ENCODE measurements at regions not wholly inside any gene's neighbourhood (a gene's known extent, or its start where the extent isn't known, plus 50 kb on each side); places are given as distances from the start of the nearest gene placed in this dataset.
"Not testable (repeated sequence)": the region's sequence is repeated elsewhere in the genome, so short reads cannot be mapped to it uniquely, and the experiment has no call there.

- no peak for DNase-seq (ENCODE audit: insufficient read length, low spot score)
- TF ChIP-seq POLR2AphosphoS5 (IDR thresholded peaks at IDR 0.05; ENCODE audit: low read depth, low read length) (no peak), SPI1 (IDR thresholded peaks at IDR 0.05; ENCODE audit: low read depth, low read length) (no peak), POU2F2 (IDR thresholded peaks at IDR 0.05; ENCODE audit: low read depth, low read length) (no peak), POLR2A (IDR thresholded peaks at IDR 0.05; ENCODE audit: low read depth, low read length) (no peak), TAF1 (IDR thresholded peaks at IDR 0.05; ENCODE audit: low read depth, low read length) (no peak), PAX5 (IDR thresholded peaks at IDR 0.05; ENCODE audit: insufficient read depth, low read length, severe bottlenecking) (no peak)
- no peak for FAIRE-seq
Measured at GRCh38 chr4:114251020-114251419, 271.6 kb upstream of the ARSJ start.

GRCh38 chr4:114252499-114252898 lies 273.1 kb upstream of the ARSJ start:
- FAIRE-seq (no peak), DNase-seq (ENCODE audit: insufficient read length, low spot score) (no peak)
- no peak for TF ChIP-seq POLR2AphosphoS5 (IDR thresholded peaks at IDR 0.05; ENCODE audit: low read depth, low read length)
- no peak for TF ChIP-seq SPI1 (IDR thresholded peaks at IDR 0.05; ENCODE audit: low read depth, low read length)
- no peak for TF ChIP-seq POLR2A (IDR thresholded peaks at IDR 0.05; ENCODE audit: low read depth, low read length)
- TF ChIP-seq PAX5 (IDR thresholded peaks at IDR 0.05; ENCODE audit: insufficient read depth, low read length, severe bottlenecking) = no peak
- TF ChIP-seq TAF1 (IDR thresholded peaks at IDR 0.05; ENCODE audit: low read depth, low read length) = no peak
- TF ChIP-seq POU2F2 (IDR thresholded peaks at IDR 0.05; ENCODE audit: low read depth, low read length) = no peak

- no peak for FAIRE-seq
- DNase-seq (ENCODE audit: insufficient read length, low spot score) = no peak
- TF ChIP-seq POU2F2 (IDR thresholded peaks at IDR 0.05; ENCODE audit: low read depth, low read length) = no peak
- no peak for TF ChIP-seq SPI1 (IDR thresholded peaks at IDR 0.05; ENCODE audit: low read depth, low read length)
- no peak for TF ChIP-seq POLR2AphosphoS5 (IDR thresholded peaks at IDR 0.05; ENCODE audit: low read depth, low read length)
- no peak for TF ChIP-seq POLR2A (IDR thresholded peaks at IDR 0.05; ENCODE audit: low read depth, low read length)
- no peak for TF ChIP-seq TAF1 (IDR thresholded peaks at IDR 0.05; ENCODE audit: low read depth, low read length)
- TF ChIP-seq PAX5 (IDR thresholded peaks at IDR 0.05; ENCODE audit: insufficient read depth, low read length, severe bottlenecking) = no peak
Measured at GRCh38 chr4:114257501-114257900, 278.1 kb upstream of the ARSJ start.

DNA sequence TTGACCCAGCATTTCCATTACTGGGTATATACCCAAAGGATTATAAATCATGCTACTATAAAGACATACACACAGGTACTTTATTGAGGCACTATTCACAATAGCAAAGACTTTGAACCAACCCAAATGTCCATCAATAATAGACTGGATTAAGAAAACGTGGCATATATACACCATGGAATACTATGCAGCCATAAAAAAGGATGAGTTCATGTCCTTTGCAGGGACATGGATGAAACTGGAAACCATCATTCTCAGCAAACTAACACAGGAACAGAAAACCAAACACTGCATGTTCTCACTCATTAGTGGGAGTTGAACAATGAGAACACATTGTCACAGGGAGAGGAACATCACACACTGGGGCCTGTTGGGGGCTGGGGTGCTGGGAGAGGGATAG lies 283.0 kb upstream of the ARSJ start:
- not testable (repeated sequence) for FAIRE-seq; DNase-seq (ENCODE audit: insufficient read length, low spot score)

- FAIRE-seq (no peak), DNase-seq (ENCODE audit: insufficient read length, low spot score) (no peak)
Measured at GRCh38 chr4:114263233-114263632, 283.8 kb upstream of the ARSJ start.

DNA sequence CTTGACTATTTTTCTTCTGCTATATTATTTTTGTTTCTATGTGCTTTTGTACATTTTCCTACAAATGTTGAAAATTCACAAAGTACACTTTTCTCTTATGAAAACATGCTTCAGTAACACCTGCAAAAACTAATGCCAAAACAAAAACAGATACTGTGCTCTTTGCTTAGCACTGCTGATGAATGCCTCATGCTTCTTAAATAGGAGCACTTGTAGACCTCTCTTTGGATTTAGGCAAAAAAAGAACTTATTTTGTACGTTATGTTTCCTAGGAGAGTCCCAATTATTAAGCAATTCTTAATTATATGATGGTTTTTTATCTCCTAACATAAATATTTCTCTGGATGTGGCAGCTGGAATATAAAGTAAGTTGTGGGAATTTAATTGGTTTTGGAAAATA lies 285.0 kb upstream of the ARSJ start:
- DNase-seq (ENCODE audit: insufficient read length, low spot score) = no peak
- TF ChIP-seq POU2F2 (IDR thresholded peaks at IDR 0.05; ENCODE audit: low read depth, low read length) (no peak), POLR2A (IDR thresholded peaks at IDR 0.05; ENCODE audit: low read depth, low read length) (no peak), SPI1 (IDR thresholded peaks at IDR 0.05; ENCODE audit: low read depth, low read length) (no peak), POLR2AphosphoS5 (IDR thresholded peaks at IDR 0.05; ENCODE audit: low read depth, low read length) (no peak), TAF1 (IDR thresholded peaks at IDR 0.05; ENCODE audit: low read depth, low read length) (no peak)
- no peak for FAIRE-seq

More at GRCh38 chr4:114263233-114263632, 283.8 kb upstream of the ARSJ start:
- TF ChIP-seq TAF1 (IDR thresholded peaks at IDR 0.05; ENCODE audit: low read depth, low read length) (no peak), POLR2A (IDR thresholded peaks at IDR 0.05; ENCODE audit: low read depth, low read length) (no peak)

GRCh38 chr4:114264877-114265291 lies 285.4 kb upstream of the ARSJ start:
- DNase-seq (ENCODE audit: insufficient read length, low spot score) (no peak), FAIRE-seq (no peak)
- TF ChIP-seq PAX5 (IDR thresholded peaks at IDR 0.05; ENCODE audit: insufficient read depth, low read length, severe bottlenecking) (no peak), SPI1 (IDR thresholded peaks at IDR 0.05; ENCODE audit: low read depth, low read length) (no peak), TAF1 (IDR thresholded peaks at IDR 0.05; ENCODE audit: low read depth, low read length) (no peak), POLR2A (IDR thresholded peaks at IDR 0.05; ENCODE audit: low read depth, low read length) (no peak), POLR2AphosphoS5 (IDR thresholded peaks at IDR 0.05; ENCODE audit: low read depth, low read length) (no peak)

DNA sequence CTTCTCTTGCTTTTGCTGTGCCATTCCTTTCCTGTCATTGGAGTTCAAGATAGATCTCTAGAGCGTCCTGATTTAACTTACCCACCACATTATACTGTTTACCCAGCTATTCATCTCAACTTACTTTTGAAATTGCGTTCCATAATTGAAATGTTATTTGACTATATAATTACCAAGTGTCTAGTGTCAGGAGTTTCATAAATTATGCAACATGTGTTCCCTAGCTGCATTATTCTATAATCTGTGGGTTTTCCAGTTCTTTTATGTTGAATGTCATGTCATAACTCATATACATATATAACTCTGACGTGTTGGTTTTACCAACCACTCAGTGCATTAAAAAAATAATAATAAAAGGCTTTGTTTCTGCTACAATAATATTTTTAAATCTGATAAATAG lies 285.9 kb upstream of the ARSJ start:
- TF ChIP-seq POLR2AphosphoS5 (IDR thresholded peaks at IDR 0.05; ENCODE audit: low read depth, low read length) (no peak), TAF1 (IDR thresholded peaks at IDR 0.05; ENCODE audit: low read depth, low read length) (no peak), POU2F2 (IDR thresholded peaks at IDR 0.05; ENCODE audit: low read depth, low read length) (no peak), POLR2A (IDR thresholded peaks at IDR 0.05; ENCODE audit: low read depth, low read length) (no peak), PAX5 (IDR thresholded peaks at IDR 0.05; ENCODE audit: insufficient read depth, low read length, severe bottlenecking) (no peak), SPI1 (IDR thresholded peaks at IDR 0.05; ENCODE audit: low read depth, low read length) (no peak)
- FAIRE-seq (no peak), DNase-seq (ENCODE audit: insufficient read length, low spot score) (no peak)

DNA sequence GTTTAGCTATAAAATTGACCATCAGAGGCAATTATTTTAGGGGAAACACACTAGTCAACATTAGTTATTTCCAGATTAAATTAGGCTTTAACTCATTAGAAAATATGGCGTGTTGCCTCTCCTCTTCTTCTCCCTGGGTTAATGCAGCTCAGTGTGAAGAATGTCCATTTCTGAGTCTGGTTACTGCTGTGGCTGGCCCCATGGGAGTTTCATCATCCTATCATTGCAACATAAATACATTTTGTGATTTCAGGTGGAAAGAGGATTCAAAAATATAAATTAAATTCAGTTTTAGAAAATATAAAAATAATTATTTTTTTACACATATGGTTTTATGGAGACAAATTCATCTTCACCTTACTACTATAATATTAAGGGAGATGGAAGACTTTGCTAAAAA lies 288.5 kb upstream of the ARSJ start:
- TF ChIP-seq PAX5 (IDR thresholded peaks at IDR 0.05; ENCODE audit: insufficient read depth, low read length, severe bottlenecking) (no peak), POU2F2 (IDR thresholded peaks at IDR 0.05; ENCODE audit: low read depth, low read length) (no peak), SPI1 (IDR thresholded peaks at IDR 0.05; ENCODE audit: low read depth, low read length) (no peak), POLR2A (IDR thresholded peaks at IDR 0.05; ENCODE audit: low read depth, low read length) (no peak), TAF1 (IDR thresholded peaks at IDR 0.05; ENCODE audit: low read depth, low read length) (no peak), POLR2AphosphoS5 (IDR thresholded peaks at IDR 0.05; ENCODE audit: low read depth, low read length) (no peak)
- no peak for FAIRE-seq
- DNase-seq (ENCODE audit: insufficient read length, low spot score) = no peak

DNA sequence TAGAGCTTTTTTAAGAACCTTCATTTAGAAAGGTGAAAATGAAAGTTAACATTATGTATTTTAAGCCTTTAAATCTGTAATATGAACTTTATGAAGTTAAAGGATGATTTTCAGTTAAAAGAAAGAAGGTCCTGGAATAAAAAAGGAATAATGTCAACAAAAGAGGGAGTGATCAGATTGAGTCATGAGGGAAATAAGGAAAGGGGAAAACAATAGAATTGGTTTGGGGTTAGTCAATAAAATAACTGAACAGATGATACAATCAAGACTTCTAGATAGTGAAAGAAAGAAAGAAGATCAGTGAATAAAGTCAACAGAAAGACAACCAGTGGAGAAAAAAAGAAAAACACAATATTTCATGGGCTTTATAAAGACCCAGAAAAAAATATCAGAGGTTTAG lies 291.6 kb upstream of the ARSJ start:
- TF ChIP-seq PAX5 (IDR thresholded peaks at IDR 0.05; ENCODE audit: insufficient read depth, low read length, severe bottlenecking) (no peak), TAF1 (IDR thresholded peaks at IDR 0.05; ENCODE audit: low read depth, low read length) (no peak), POLR2AphosphoS5 (IDR thresholded peaks at IDR 0.05; ENCODE audit: low read depth, low read length) (no peak), POLR2A (IDR thresholded peaks at IDR 0.05; ENCODE audit: low read depth, low read length) (no peak), POU2F2 (IDR thresholded peaks at IDR 0.05; ENCODE audit: low read depth, low read length) (no peak), SPI1 (IDR thresholded peaks at IDR 0.05; ENCODE audit: low read depth, low read length) (no peak)

GRCh38 chr4:114272226-114272625 lies 292.8 kb upstream of the ARSJ start:
- no peak for TF ChIP-seq SPI1 (IDR thresholded peaks at IDR 0.05; ENCODE audit: low read depth, low read length)
- TF ChIP-seq POLR2A (IDR thresholded peaks at IDR 0.05; ENCODE audit: low read depth, low read length) = no peak
- FAIRE-seq (no peak), DNase-seq (ENCODE audit: insufficient read length, low spot score) (no peak)

More for the DNA sequence above, 291.6 kb upstream of the ARSJ start:
- FAIRE-seq = no peak
- DNase-seq (ENCODE audit: insufficient read length, low spot score) = no peak

All from GM12891 (cell line).